H1 (cell line): ENCODE measurements at regions not wholly inside any gene's neighbourhood (a gene's known extent, or its start where the extent isn't known, plus 50 kb on each side); places are given as distances from the start of the nearest gene placed in this dataset.

Source experiments
- CTCF ChIA-PET: fragments of 300-600 bp; sonication (Branson Sonifier 250); formaldehyde crosslinking; loops from one replicate; lab custom pipeline; 2021; ENCODE audit not compliant: partially characterized antibody; lab: Charles Lee
- POLR2A ChIA-PET: fragments of 300-600 bp; sonication (Branson Sonifier 250); formaldehyde crosslinking; loops from one replicate; lab custom pipeline; 2021; ENCODE audit warnings: inconsistent platforms; ENCODE audit not compliant: partially characterized antibody; lab: Charles Lee
- DNase-seq, 2 experiments: peaks; one replicate each; pipeline versions ENCODE4 v3.0.0 to v3.0.0-alpha.2; 2010 to 2022; ENCODE audit warnings: low spot score in 2 of 2, low read depth in 1 of 2, mixed read lengths in 1 of 2
- FAIRE-seq: peaks from 2 replicates; lab custom pipeline; 2011; peaks lifted over from hg19 to GRCh38; lab: Jason Lieb, UNC
- H2AFZ ChIP-seq: 2 replicates; pipeline ENCODE4 v1.8.1; 2012; ENCODE audit warnings: low read length, inconsistent platforms
- H2AK5ac ChIP-seq: 2 replicates; pipeline ENCODE4 v1.6.1; 2013; ENCODE audit warnings: low read depth, low read length
- H2BK120ac ChIP-seq: replicated peaks from 2 replicates; pipeline ENCODE3; 2013; ENCODE audit warnings: low read depth, low read length, inconsistent platforms
- H2BK12ac ChIP-seq: 2 replicates; pipeline ENCODE4 v1.6.1; 2013; ENCODE audit warnings: low read depth, low read length
- H2BK15ac ChIP-seq: 2 replicates; pipeline ENCODE4 v1.6.1; 2013; ENCODE audit warnings: low read length
- H2BK20ac ChIP-seq: 2 replicates; pipeline ENCODE4 v1.6.1; 2013; ENCODE audit warnings: low read length
- H2BK5ac ChIP-seq: 2 replicates; pipeline ENCODE4 v1.6.1; 2013; ENCODE audit warnings: low read depth, low read length
- H3K14ac ChIP-seq: 2 replicates; pipeline ENCODE4 v1.6.1; 2013; ENCODE audit warnings: inconsistent platforms; ENCODE audit not compliant: insufficient read length
- H3K18ac ChIP-seq: 2 replicates; pipeline ENCODE4 v1.6.1; 2013; ENCODE audit warnings: low read length; ENCODE audit errors: extremely low read depth
- H3K23ac ChIP-seq: 2 replicates; pipeline ENCODE4 v1.6.1; 2013; ENCODE audit warnings: inconsistent platforms; ENCODE audit not compliant: insufficient read length
- H3K23me2 ChIP-seq: 2 replicates; pipeline ENCODE4 v1.6.1; 2013; ENCODE audit warnings: low read depth, low read length
- H3K27ac ChIP-seq: 2 replicates; pipeline ENCODE4 v1.6.1; 2011; ENCODE audit warnings: low read depth, low read length, inconsistent platforms
- H3K27me3 ChIP-seq, 4 experiments: replicated peaks in 1 of 4; 1 replicate in 1 of 4; 2 replicates in 3 of 4; pipeline versions ENCODE4 v1.6.1 to v1.8.1; 2011 to 2013; ENCODE audit warnings: low read length in 3 of 4, mild to moderate bottlenecking in 3 of 4, inconsistent platforms in 2 of 4, mixed read lengths in 2 of 4, moderate library complexity in 1 of 4; ENCODE audit not compliant: control insufficient read depth in 3 of 4, insufficient read depth in 3 of 4; ENCODE audit errors: extremely low read depth in 1 of 4
- H3K36me3 ChIP-seq, 4 experiments: 2 replicates each; pipeline versions ENCODE4 v1.6.1 to v1.8.1; 2011 to 2013; ENCODE audit warnings: mild to moderate bottlenecking in 4 of 4, low read length in 3 of 4, moderate library complexity in 2 of 4, control low read depth in 1 of 4, inconsistent platforms in 1 of 4; ENCODE audit not compliant: insufficient read depth in 4 of 4, control insufficient read depth in 2 of 4
- H3K4ac ChIP-seq: replicated peaks from 2 replicates; pipeline ENCODE3; 2013; ENCODE audit warnings: low read length, low read depth, mixed read lengths, inconsistent platforms; ENCODE audit not compliant: insufficient read length
- H3K4me1 ChIP-seq, 4 experiments: replicated peaks in 1 of 4; 1 replicate in 1 of 4; 2 replicates in 3 of 4; pipeline versions ENCODE4 v1.6.1 to v1.8.1; 2011 to 2013; ENCODE audit warnings: low read length in 3 of 4, inconsistent platforms in 2 of 4, mixed read lengths in 1 of 4; ENCODE audit not compliant: insufficient read depth in 4 of 4, control insufficient read depth in 3 of 4
- H3K4me2 ChIP-seq, 2 experiments: 2 replicates each; pipeline versions ENCODE4 v1.6.1 to v1.8.1; 2011 to 2013; ENCODE audit warnings: low read depth in 2 of 2, low read length in 2 of 2, control low read depth in 1 of 2, inconsistent platforms in 1 of 2, mild to moderate bottlenecking in 1 of 2; ENCODE audit not compliant: insufficient read depth in 1 of 2
- H3K4me3 ChIP-seq, 4 experiments: fragments of 200-600, 300-600 bp in 1 of 4; sonication (generic), shearing (Covaris generic), sonication (Bioruptor Twin) in 1 of 4; 2 replicates each; pipeline versions ENCODE4 v1.5.1 to v1.8.1; 2011 to 2016; ENCODE audit warnings: low read length in 4 of 4, low read depth in 3 of 4, control low read depth in 2 of 4, inconsistent platforms in 2 of 4, mild to moderate bottlenecking in 2 of 4, mixed read lengths in 1 of 4, moderate library complexity in 1 of 4; ENCODE audit not compliant: insufficient read depth in 2 of 4; ENCODE audit errors: extremely low read depth in 1 of 4
- H3K56ac ChIP-seq: replicated peaks from 2 replicates; pipeline ENCODE3; 2013; ENCODE audit warnings: low read depth, mild to moderate bottlenecking, mixed read lengths, low read length, inconsistent platforms; ENCODE audit not compliant: insufficient read length
- H3K79me1 ChIP-seq: 2 replicates; pipeline ENCODE4 v1.6.1; 2013; ENCODE audit warnings: low read depth, low read length, control low read depth
- H3K79me2 ChIP-seq, 2 experiments: 2 replicates each; pipeline versions ENCODE4 v1.6.1 to v1.8.1; 2012 to 2013; ENCODE audit warnings: low read length in 2 of 2, mild to moderate bottlenecking in 2 of 2, inconsistent platforms in 1 of 2; ENCODE audit not compliant: insufficient read depth in 2 of 2, control insufficient read depth in 1 of 2
- H3K9ac ChIP-seq, 4 experiments: replicated peaks in 1 of 4; 1 replicate in 1 of 4; 2 replicates in 3 of 4; pipeline versions ENCODE4 v1.6.1 to v1.8.1; 2011 to 2013; ENCODE audit warnings: low read depth in 3 of 4, low read length in 3 of 4, control low read depth in 2 of 4, mild to moderate bottlenecking in 2 of 4, moderate library complexity in 2 of 4, inconsistent platforms in 1 of 4; ENCODE audit errors: extremely low read depth in 1 of 4
- H3K9me3 ChIP-seq, 2 experiments: 2 replicates each; pipeline versions ENCODE4 v1.6.1 to v1.8.1; 2012 to 2013; ENCODE audit warnings: mild to moderate bottlenecking in 2 of 2, moderate library complexity in 2 of 2, control low read depth in 1 of 2, inconsistent platforms in 1 of 2, low read depth in 1 of 2, low read length in 1 of 2, mixed read lengths in 1 of 2; ENCODE audit not compliant: insufficient read depth in 2 of 2
- H4K20me1 ChIP-seq, 2 experiments: replicated peaks in 1 of 2; 2 replicates each; pipeline versions ENCODE3 to v1.8.1; 2011 to 2013; ENCODE audit warnings: inconsistent platforms in 2 of 2, low read length in 2 of 2, mild to moderate bottlenecking in 1 of 2; ENCODE audit not compliant: insufficient read depth in 2 of 2, control insufficient read depth in 1 of 2
- H4K5ac ChIP-seq: 2 replicates; pipeline ENCODE4 v1.6.1; 2013; ENCODE audit warnings: low read length, low read depth, mixed read lengths, inconsistent platforms; ENCODE audit not compliant: insufficient read length
- H4K8ac ChIP-seq: 2 replicates; pipeline ENCODE4 v1.8.0; 2013; ENCODE audit warnings: mild to moderate bottlenecking, moderate library complexity, low read length, inconsistent platforms; ENCODE audit not compliant: insufficient read depth; ENCODE audit errors: extremely low read depth
- H4K91ac ChIP-seq: replicated peaks from 2 replicates; pipeline ENCODE3; 2013; ENCODE audit warnings: low read length, mixed read lengths, inconsistent platforms; ENCODE audit not compliant: insufficient read length
- ATF3 ChIP-seq: IDR thresholded peaks from 2 replicates; pipeline ENCODE4 v1.6.1; 2011; ENCODE audit warnings: low read depth, mild to moderate bottlenecking, low read length; ENCODE audit not compliant: insufficient read depth
- BCL11A ChIP-seq, 2 experiments: IDR thresholded peaks; one replicate each; pipeline ENCODE4 v1.6.1; 2011; ENCODE audit warnings: low read depth in 2 of 2, low read length in 2 of 2, mild to moderate bottlenecking in 2 of 2
- BRCA1 ChIP-seq: IDR thresholded peaks from 2 replicates; pipeline ENCODE4 v1.6.1; 2012; ENCODE audit warnings: low read depth, low read length, improper control_type of control experiment
- CBX8 ChIP-seq: fragments of 300-800, 300-1000 bp; sonication (generic); IDR thresholded peaks from 2 replicates; pipeline ENCODE4 v1.7.1; 2016; ENCODE audit warnings: low read depth, low read length, borderline replicate concordance
- CEBPB ChIP-seq: IDR thresholded peaks from 2 replicates; pipeline ENCODE4 v1.6.1; 2012; ENCODE audit warnings: low read depth, low read length
- EP300 ChIP-seq, 2 experiments: IDR thresholded peaks; 1 replicate in 1 of 2; 2 replicates in 1 of 2; pipeline ENCODE4 v1.6.1; 2011 to 2012; ENCODE audit warnings: low read depth in 2 of 2, low read length in 2 of 2, mild to moderate bottlenecking in 2 of 2, borderline replicate concordance in 1 of 2, inconsistent platforms in 1 of 2, moderate library complexity in 1 of 2
- MAX ChIP-seq: IDR thresholded peaks from 2 replicates; pipeline ENCODE4 v1.6.1; 2012; ENCODE audit warnings: inconsistent platforms
- SIN3A ChIP-seq, 2 experiments: IDR thresholded peaks in 1 of 2; conservative IDR thresholded peaks in 1 of 2; 2 replicates each; pipeline ENCODE4 v1.6.1; 2011 to 2012; ENCODE audit warnings: low read length in 2 of 2, improper control_type of control experiment in 1 of 2, low read depth in 1 of 2, mild to moderate bottlenecking in 1 of 2
- ZNF274 ChIP-seq: IDR thresholded peaks from 2 replicates; pipeline ENCODE4 v1.7.0; 2012; ENCODE audit warnings: low read length, borderline replicate concordance; ENCODE audit errors: extremely low read depth
- WGBS, 2 experiments: shearing (Covaris generic) in 1 of 2; methylation state at CpG; one replicate each; pipeline versions ENCODE4 v1.1.6 to v1.1.7; 2013 to 2015; ENCODE audit warnings: low lambda C conversion rate in 2 of 2, mixed read lengths in 2 of 2, inconsistent platforms in 1 of 2, low coverage in 1 of 2, missing lambda C conversion rate in 1 of 2; ENCODE audit not compliant: insufficient replicate concordance in 2 of 2, insufficient coverage in 1 of 2, insufficient read length in 1 of 2; ENCODE audit errors: extremely low coverage in 1 of 2, missing lambda C conversion rate in 1 of 2; 5-methylcytosine and 5-hydroxymethylcytosine counted together

GRCh38 chr10:128432423-128432822, 306.2 kb upstream of the MKI67 start:
- Histone ChIP-seq H3K9me3 (no peaks in the 10 kb centered on the region), H2BK15ac (no peak overlapping the region), H3K56ac (no peak overlapping the region), H2BK12ac (no peak overlapping the region), H3K23me2 (no peaks in the 10 kb centered on the region), H3K27me3 (no peaks in the 10 kb centered on the region), H3K18ac (no peak overlapping the region), H3K79me2 (no peaks in the 10 kb centered on the region), H3K36me3 (no peaks in the 10 kb centered on the region), H2BK5ac (no peak overlapping the region), H4K5ac (no peak overlapping the region), H2BK20ac (no peak overlapping the region), H3K23ac (no peak overlapping the region), H3K79me1 (no peaks in the 10 kb centered on the region), H2AK5ac (no peak overlapping the region), H2BK120ac (no peak overlapping the region), H3K14ac (no peak overlapping the region), H4K20me1 (no peaks in the 10 kb centered on the region), H3K9ac (no peak overlapping the region), H3K4me2 (no peak overlapping the region), H3K27ac (no peak overlapping the region), H3K4me3 (no peak overlapping the region), H4K91ac (no peak overlapping the region), H3K4me1 (peaks cover 0 to 10% (median 3%) of the 10 kb centered on the region in 4 experiments; a peak in 2 of 7 replicates), H2AFZ (no peak overlapping the region), H3K4ac (no peak overlapping the region), H4K8ac (no peak overlapping the region; the same call in 1 of the 2 replicates)
- ChIA-PET CTCF (interaction anchor here (1.6 kb wide), 1 partner anchor 15 kb away, joined by 4 read pairs; no protein-coding TSS in a partner anchor), POLR2A (no interaction called here)
- no peak for TF ChIP-seq ATF3
- TF ChIP-seq ZNF274, result no peak
- no peak for TF ChIP-seq BRCA1
- TF ChIP-seq MAX, result no peak
- no peak for TF ChIP-seq EP300 (IDR thresholded peaks at IDR 0.05; ENCODE audit: borderline replicate concordance in 1 of 2, low read depth in 2 of 2, low read length in 2 of 2)
- no peak for TF ChIP-seq SIN3A (conservative IDR thresholded peaks at IDR 0.05 in 1 of 2, IDR thresholded peaks at IDR 0.05 in 1 of 2; ENCODE audit: low read depth in 1 of 2, low read length in 2 of 2)
- TF ChIP-seq CEBPB, result no peak
- TF ChIP-seq CBX8, result no peak
- TF ChIP-seq BCL11A (IDR thresholded peaks at IDR 0.05; ENCODE audit: low read depth in 2 of 2, low read length in 2 of 2), result no peak
- 95% methylated on average over 6 of the region's 6 CpGs; no CpG with 5 or more reads in 1 of the 2 experiments for WGBS, 2 experiments
- FAIRE-seq (no peak), DNase-seq (no peak)
